GM18873 (cell line): ENCODE measurements at regions not wholly inside any gene's neighbourhood (a gene's known extent, or its start where the extent isn't known, plus 50 kb on each side); places are given as distances from the start of the nearest gene placed in this dataset.
"Not testable (repeated sequence)": the region's sequence is repeated elsewhere in the genome, so short reads cannot be mapped to it uniquely, and the experiment has no call there.

Source experiments
- ATAC-seq: cut with Tn5 transposase; IDR thresholded peaks from one replicate; pipeline ENCODE4 v1.9.1; 2021; ENCODE audit warnings: mild to moderate bottlenecking, moderate library complexity, moderate number of reproducible peaks; ENCODE audit not compliant: unreplicated experiment, low FRiP score

- no peak for ATAC-seq
Measured at GRCh38 chr6:12640438-12640837, 76.1 kb upstream of the PHACTR1 start.

DNA sequence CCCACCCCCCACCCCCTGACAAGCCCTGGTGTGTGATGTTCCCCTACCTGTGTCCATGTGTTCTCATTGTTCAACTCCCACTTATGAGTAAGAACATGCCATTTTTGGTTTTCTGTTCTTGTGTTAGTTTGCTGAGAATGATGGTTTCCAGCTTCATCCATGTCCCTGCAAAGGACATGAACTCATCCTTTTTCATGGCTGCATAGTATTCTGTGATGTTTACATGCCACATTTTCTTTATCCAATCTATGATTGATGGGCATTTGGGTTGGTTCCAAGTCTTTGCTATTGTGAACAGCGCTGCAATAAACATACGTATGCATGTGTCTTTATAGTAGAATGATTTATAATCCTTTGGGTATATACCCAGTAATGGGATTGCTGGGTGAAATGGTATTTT, 74.8 kb upstream of the PHACTR1 start:
- not testable (repeated sequence) for ATAC-seq

- no peak for ATAC-seq
Measured at GRCh38 chr6:12645941-12646340, 70.6 kb upstream of the PHACTR1 start.

GRCh38 chr6:12648171-12648570, 68.4 kb upstream of the PHACTR1 start:
- no peak for ATAC-seq

- no peak for ATAC-seq
Measured at GRCh38 chr6:12649325-12649724, 67.2 kb upstream of the PHACTR1 start.

DNA sequence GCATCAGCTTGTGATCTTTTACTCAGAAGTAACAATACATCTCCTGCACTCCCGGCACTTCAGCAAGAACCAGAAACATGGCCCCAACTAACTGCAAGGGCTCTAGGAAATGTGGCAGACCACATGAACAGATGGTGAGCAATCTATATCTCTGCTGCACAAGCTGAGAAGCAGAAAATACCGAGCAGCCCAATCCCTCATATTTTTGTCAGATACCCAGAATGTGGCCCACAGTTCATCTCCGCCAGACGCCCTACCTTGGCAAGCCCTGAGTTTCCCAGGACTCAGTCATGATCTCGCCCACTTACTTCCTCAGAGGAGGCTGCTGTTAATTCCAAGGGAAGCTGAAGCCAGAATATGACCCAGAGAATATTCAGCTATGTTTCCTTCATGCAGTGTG, 63.1 kb upstream of the PHACTR1 start:
- no peak for ATAC-seq

- ATAC-seq, result no peak
Measured at GRCh38 chr6:12654107-12654506, 62.5 kb upstream of the PHACTR1 start.

GRCh38 chr6:12654514-12654913, 62.1 kb upstream of the PHACTR1 start:
- no peak for ATAC-seq

- ATAC-seq, result no peak
Measured at GRCh38 chr6:12656906-12657305, 59.7 kb upstream of the PHACTR1 start.

- no peak for ATAC-seq
Measured at GRCh38 chr6:12657884-12658283, 58.7 kb upstream of the PHACTR1 start.

DNA sequence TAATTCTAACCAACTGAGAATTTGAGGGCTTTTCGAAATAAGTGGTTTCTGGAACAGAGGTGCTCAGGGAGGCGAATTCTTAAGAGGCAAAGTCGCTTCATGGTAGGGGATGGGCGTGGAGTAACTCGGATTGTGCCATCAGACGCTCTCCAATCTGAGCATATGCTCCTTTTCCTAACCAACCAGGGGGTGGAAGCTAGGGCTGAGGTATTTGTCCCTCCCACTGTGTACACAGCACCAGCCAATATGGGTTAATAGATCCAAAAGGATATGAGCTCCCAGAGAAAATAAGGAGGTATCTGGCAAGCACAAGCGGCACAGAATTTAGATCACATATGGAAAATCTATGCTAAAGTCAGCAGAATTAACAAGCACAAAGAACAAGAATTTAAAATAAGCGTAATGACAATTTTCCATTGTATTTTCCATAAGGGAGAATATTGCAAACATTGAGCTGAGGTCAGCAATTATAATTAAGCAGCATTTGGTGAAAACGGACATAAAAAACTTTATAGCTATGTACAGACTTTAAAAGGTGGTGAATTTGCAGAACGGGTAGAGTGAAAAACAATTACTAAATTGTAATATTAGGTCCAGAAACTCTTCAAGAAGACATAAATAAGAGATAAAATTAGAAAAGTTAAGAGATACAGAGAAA, 55.0 kb upstream of the PHACTR1 start:
- no peak for ATAC-seq
